ENCODE measurements at regions not wholly inside any gene's neighbourhood (a gene's known extent, or its start where the extent isn't known, plus 50 kb on each side); places are given as distances from the start of the nearest gene placed in this dataset.
"Not testable (repeated sequence)": the region's sequence is repeated elsewhere in the genome, so short reads cannot be mapped to it uniquely, and the experiment has no call there.

GRCh38 chr15:22273185-22273584 is 185.5 kb upstream of the GOLGA6L22 start:
- peak; percentile 8 for DNase-seq (ENCODE audit: low spot score)
- in situ Hi-C loops (cut with MboI; ENCODE audit: low sequenced_read_pairs, unreplicated experiment): not testable (repeated sequence)

GRCh38 chr15:22274376-22274775 is 184.3 kb upstream of the GOLGA6L22 start:
- peak; percentile 11 for DNase-seq (ENCODE audit: low spot score)
- in situ Hi-C loops (cut with MboI; ENCODE audit: low sequenced_read_pairs, unreplicated experiment): not testable (repeated sequence)

- not testable (repeated sequence) for DNase-seq (ENCODE audit: low spot score)
Observed at GRCh38 chr15:22280770-22281169, 177.9 kb upstream of the GOLGA6L22 start.

GRCh38 chr15:22282794-22283533 is 175.7 kb upstream of the GOLGA6L22 start:
- in situ Hi-C loops (cut with MboI; ENCODE audit: low sequenced_read_pairs, unreplicated experiment): not testable (repeated sequence)
- DNase-seq (ENCODE audit: low spot score): peak; percentile 18

More at GRCh38 chr15:22280770-22281169, 177.9 kb upstream of the GOLGA6L22 start:
- in situ Hi-C loops (cut with MboI; ENCODE audit: low sequenced_read_pairs, unreplicated experiment): not testable (repeated sequence)

- DNase-seq (ENCODE audit: low spot score); in situ Hi-C loops (cut with MboI; ENCODE audit: low sequenced_read_pairs, unreplicated experiment): not testable (repeated sequence)
Observed at GRCh38 chr15:22284795-22285420, 173.8 kb upstream of the GOLGA6L22 start.

- in situ Hi-C loops (cut with MboI; ENCODE audit: low sequenced_read_pairs, unreplicated experiment); DNase-seq (ENCODE audit: low spot score): not testable (repeated sequence)
Observed at GRCh38 chr15:22291054-22291453, 167.6 kb upstream of the GOLGA6L22 start.

GRCh38 chr15:22303112-22303511 is 155.6 kb upstream of the GOLGA6L22 start:
- in situ Hi-C loops (cut with MboI; ENCODE audit: low sequenced_read_pairs, unreplicated experiment): not testable (repeated sequence)

More at GRCh38 chr15:22303112-22303511, 155.6 kb upstream of the GOLGA6L22 start:
- not testable (repeated sequence) for DNase-seq (ENCODE audit: low spot score)
